ELF-1 (cell line): ENCODE measurements at regions not wholly inside any gene's neighbourhood (a gene's known extent, or its start where the extent isn't known, plus 50 kb on each side); places are given as distances from the start of the nearest gene placed in this dataset.

Experiments used
- DNase-seq: peaks from one replicate; pipeline ENCODE4 v3.0.0-alpha.2; 2016; ENCODE audit warnings: low read depth, low spot score

DNA sequence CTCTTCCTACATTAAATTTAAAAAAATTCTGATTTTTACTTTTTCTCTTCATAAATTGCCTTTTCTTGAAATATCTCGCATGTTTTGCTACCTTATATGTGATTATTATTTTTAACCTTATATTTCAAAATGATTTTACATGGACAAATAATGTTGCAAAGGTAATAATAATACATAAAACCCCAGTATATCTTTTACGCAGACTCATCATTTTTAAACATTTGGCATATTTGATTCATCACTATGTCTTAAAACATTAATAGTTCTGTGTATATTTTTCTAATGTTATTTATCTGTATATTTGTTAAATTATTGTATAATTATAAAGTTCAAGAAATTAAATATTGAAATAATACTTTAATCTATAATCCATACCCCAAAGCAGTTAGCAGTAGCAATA is 350.8 kb downstream of the RPL10L start:
- DNase-seq, result no peak

DNA sequence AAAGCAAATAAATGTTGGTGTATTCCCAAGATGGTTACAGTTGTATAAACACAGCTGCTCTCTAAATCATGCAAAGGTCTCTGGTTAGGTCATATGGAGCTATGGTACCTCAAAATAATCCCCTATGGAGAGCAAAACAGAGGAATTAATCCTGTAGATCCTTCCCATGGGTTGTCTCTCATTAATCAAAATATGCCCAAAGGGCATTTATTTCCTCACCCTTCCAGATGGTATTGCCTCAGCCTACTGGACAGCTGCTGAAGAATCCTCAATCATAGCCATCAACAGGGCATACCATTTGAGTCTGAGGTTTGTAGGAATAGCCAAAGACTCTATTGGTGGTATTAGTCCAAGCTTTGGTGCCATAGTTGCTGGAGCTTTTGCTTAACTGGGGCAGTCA is 360.9 kb downstream of the RPL10L start:
- DNase-seq, result no peak

DNA sequence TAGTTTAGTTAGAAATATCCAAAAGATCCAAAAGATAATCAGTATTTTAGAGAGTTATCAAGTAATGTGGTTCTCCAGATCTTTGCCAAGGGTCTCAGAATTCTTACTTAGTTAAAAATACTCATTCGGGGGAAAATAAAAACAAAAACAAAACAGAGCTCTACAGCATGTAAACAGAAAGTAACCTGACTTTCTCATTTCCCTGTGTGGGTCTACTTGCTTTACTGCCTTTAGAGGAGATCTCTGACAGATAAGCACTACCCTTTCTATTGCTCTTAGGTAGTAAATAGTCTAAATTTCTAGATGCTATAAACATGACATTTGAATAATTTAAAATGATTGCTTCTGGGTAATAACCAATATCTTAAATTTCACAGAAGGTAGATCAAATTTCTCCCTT is 371.8 kb downstream of the RPL10L start:
- DNase-seq, result no peak

DNA sequence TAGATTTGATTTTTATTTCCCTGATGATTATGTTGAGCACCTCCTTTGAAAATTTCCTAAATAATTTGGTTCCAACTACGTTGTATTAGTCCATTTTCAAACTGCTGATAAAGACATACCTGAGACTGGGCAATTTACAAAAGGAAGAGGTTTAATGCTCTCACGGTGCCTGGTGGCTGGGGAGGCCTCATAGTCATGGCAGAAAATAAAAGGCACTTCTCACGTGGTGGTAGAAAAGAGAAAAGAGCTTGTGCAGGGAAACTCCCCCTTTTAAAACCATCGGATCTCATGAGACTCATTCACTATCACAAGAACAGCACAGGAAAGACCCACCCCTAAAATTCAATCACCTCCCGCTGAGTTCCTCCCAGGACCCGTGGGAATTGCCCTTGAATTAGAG is 372.3 kb downstream of the RPL10L start:
- no peak for DNase-seq

DNA sequence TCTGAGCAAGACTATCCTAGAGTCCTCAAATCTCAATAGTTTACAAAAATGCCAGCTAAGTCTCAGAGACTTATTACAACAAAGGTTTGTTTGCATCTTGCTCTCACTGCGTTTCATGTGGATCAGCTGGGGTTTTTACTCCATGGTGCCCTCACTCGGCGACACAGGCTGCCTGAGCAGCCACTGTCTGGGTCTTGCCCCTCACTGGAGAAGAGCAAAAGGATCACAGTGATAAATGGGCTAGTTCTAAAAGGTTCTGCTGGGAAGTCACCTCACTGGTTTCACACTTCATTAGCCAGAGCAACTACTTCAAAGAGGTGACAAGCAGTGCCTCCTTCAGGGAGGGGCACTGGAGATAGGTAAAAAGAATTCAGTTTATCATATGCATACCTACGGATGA is 392.0 kb downstream of the RPL10L start:
- DNase-seq, result peak; percentile 64

DNA sequence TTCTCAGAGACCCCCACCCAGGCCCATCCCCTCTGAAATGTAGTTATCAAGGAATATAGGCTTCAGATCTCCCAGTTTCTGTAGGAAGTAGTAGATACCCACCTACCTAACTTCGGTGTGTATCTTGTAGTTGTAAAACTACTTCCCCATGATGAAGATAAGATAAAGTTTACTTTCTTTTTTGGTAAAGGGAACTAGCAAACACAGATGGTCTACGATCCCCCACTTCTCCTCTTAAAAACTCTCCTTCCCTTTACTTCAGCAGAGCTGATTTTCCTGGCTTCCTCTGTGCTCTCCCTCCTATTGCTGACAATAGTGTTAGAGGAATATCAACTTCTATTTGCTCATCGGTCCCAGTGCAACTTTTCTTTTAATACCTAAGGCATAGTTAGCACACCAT is 395.2 kb downstream of the RPL10L start:
- no peak for DNase-seq

DNA sequence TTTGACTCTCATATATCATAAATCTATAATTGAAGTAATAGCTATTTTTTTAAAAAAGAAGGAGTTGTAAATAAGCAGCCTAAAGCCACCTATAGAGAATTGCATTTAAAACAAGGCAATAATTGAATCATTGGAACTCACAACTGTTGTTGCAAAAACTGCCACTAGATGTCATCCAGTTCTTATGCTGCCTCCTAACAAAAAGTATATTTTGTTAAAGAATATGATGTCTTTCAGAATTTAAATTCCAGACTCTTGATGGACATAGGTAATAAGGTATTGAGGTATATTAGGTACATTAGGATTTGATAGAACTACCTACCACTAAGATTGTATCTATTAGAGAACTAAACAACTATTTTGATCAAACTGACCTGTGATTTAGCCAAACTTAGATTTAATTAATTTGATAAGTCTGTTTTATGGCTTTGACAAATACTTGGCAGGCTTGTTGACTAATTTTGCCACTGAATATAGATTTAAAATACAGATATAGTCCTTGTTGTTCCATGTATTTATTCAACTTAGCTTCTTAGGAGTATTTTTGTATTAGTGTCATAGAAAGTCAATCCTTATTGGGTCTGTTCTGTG is 401.4 kb downstream of the RPL10L start:
- DNase-seq, result no peak

DNA sequence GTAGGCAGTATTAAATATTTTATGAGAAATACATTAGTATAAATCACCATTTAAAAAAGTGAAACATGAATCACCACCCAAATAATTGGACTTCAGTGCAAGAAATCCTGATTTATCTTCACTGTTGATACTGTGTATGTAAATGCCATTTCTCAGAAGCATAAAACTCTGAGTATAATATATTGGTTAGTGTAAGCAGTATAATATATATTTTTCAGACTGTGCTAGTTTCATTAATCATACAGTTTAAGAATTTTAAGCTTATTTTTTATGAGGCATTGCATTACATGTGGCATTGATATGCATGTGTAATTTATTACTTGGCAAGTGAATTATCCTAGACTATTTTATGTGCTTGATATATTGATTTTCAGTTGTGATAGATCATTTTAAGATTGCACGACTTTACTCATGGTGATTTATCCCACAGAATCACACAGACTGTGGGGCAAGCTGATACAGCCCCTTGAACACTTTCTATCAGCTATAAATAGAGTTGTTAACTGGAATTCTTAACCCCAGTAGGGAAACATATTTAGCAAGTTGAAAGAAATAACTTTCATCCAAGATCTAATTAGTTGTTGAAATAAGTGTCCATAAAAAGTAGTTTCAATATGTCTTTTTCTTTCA is 403.5 kb downstream of the RPL10L start:
- no peak for DNase-seq

DNA sequence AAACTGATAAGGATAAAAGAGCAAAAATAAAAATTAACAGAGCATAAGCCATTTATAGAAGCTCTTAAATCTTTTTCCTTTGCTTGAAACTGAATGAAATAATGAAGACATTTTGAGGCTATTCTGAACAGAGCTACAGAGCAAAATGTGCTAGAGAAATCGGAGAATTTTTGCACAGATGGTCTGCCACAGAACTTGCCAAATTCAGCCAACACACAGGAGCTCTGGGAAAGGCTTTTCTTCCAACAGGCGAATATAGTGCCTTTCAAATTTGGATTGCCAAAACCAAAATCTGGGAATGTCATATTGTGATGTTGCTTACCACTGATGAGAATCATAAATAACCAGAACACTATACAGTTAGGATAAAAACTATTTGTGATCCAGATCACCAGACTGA is 406.3 kb downstream of the RPL10L start:
- no peak for DNase-seq

DNA sequence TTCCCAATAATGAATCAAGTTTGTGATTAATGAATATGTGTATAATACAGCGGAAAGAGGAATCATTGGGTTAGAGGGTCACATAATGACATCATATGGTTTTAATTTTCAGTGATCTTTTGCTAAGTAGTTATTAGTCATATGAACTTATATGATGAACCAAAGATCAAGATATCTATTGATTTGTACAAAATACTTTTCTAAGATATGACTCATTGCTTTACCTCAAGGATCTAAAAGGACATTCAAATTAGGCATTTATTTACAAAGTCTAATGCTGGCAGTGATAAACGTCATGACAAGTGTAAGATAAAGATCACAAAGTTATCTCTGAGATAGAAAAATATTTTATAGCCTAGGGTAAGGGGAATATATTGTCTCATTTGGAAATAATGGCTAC is 417.8 kb downstream of the RPL10L start:
- no peak for DNase-seq

DNA sequence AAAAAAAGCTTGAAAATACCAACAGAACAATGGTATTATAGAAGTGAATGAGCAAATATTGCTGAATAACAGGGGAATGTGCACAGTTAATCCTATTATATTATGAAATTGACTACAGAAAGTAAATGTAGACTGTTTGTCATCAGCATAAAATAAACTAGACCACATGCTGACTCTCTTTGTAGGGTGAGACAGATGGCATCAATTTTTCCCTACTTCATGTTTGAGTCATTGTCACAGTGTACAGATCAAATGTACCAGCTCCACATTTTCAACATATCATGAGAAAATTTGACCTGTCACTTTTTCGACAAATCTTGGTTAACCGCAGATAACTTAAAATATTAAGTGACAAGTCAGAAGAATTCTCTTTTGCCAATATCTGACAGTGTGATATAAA is 421.0 kb downstream of the RPL10L start:
- DNase-seq, result no peak

DNA sequence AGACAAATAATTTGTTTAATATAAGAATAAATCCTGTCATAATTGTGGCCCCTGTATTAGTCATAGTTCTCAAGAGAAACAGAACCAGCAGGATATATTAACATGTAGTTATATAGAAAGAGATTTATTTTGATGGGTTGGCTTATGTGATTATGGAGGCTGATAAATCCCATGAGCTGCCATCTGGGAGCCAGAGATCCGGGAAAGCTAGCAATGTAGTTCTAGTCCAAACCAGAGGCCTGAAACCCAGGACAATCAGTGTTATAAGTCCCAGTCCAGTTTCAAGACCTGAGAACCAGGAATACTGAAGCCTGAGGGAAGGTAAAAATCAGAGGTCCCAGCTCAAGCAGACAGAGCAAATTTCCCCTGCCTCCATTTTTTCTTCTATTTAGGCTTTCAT is 435.8 kb downstream of the RPL10L start:
- DNase-seq, result no peak

DNA sequence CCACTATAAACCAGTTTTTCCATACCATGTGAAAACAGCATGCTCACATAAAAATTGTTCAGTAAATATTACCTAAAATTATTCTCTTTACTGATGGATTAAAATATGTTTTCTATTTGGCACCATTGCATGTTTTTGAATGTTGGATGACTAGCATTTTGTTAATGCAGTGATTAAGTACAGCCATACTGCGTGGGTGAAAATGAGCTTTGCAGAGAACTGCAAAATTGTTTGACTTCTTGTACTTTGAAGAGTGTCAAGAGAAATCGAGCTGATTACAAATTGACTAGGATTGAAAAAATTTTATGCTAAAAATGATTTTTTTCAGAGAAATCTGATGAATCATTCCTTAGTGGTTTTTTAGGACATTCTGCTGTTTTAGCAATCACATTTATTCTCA is 452.9 kb downstream of the RPL10L start:
- DNase-seq, result no peak

DNA sequence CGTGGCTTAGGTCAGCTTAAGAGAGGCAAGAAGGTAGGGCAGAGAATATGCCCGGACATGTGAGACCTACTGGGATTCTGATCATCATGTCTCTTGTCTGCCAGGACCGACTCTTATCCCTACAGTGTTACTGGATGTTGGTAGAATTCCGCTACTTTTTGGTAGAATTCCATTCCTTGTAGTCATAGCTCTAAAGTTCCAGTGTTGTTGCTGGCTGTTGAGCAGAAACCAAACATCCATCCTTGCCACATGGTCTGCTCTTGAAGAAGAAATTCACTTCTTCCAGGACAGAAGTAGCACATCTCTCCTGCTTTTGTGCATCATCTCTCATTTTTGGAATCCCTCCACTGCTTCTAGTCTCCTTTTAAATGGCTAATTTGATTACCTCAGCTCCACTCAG is 453.7 kb downstream of the RPL10L start:
- DNase-seq, result peak; percentile 3
